Glomerular visceral epithelial cell (primary cell): ENCODE measurements at regions not wholly inside any gene's neighbourhood (a gene's known extent, or its start where the extent isn't known, plus 50 kb on each side); places are given as distances from the start of the nearest gene placed in this dataset.
"Not testable (repeated sequence)": the region's sequence is repeated elsewhere in the genome, so short reads cannot be mapped to it uniquely, and the experiment has no call there.

Source experiments
- DNase-seq: peaks from one replicate; pipeline ENCODE4 v3.0.0-alpha.2; 2016; ENCODE audit errors: extremely low spot score

DNA sequence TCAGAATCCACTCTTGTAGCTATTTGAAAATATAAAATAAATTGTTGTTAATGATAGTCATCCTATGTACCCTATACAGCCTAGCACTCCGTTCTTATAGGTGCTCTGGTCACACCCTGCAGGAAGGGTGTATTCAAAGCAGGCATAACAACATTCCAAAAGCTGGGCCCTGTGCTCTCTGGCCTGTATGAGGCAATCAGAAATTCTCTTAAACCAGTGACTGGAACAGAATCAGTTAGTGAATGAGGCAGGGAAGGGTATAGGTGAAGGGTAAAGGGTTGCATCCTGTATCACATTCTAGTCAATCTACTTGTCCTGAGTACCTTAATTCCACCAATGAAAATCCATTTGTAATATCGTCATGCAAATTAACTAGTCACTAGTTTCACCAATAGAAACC lies 154.5 kb upstream of the ZNF217 start:
- peak; percentile 66 for DNase-seq

DNA sequence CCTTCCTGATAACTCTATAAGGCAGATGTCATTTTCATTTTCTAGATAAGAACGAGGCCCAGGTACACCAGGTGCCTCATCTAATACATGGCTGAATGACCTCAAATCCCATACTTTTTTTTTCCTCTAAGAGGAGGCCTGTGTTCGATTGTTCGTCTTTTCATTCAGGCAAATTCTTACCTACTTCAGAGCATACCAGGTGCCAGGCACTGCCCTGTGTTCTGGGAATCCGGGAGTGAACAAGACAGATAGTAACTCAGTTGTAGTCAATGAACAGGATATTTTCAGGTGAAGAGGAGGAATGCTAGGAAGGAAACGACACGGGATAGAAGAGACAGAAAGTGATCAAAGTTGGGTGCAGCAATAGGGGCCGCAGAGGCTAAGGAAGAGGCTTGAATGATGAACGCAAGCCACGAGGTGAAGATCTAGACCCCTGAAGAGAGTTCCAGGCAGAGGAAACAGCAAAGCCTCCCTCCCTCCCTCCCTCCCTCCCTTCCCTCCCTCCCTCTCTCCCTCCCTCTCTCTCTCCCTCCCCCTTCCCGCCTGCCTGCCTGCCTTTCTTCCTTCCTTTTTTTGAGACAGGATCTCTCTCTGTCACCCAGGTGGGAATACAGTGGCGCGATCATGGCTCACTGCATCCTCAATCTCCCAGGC lies 150.1 kb upstream of the ZNF217 start:
- no peak for DNase-seq

DNA sequence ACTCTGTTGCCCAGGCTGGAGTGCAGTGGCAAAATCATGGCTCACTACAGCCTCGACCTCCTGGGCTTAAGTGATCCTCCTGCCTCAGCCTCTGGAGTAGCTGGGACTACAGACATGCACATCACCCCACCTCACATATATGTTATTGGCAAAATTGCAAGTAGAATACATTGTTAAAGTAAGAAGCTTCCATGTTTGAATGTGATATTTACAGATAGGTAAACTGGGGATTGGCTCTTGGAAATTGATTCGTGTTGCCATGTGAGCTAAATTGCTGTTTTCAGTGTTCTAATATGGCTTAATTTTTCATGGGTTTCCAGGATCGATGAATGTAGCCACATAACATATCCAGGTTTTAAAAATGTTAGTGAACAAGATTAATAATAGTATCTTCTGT lies 149.0 kb upstream of the ZNF217 start:
- DNase-seq, result no peak

DNA sequence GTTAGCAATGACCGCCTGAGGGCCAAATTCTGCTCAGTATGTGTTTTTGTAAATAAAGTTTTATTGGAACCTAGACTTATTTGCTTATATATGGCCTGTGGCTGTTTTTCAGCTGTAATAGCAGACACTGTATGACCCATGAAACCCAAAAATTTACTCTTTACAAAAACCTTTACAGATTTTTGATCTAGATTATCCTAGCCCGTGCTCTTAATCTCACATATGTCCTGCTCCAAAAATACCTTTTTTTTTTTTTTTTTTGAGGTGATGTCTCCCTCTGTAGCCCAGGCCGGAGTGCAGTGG lies 148.0 kb upstream of the ZNF217 start:
- no peak for DNase-seq

GRCh38 chr20:53739799-53740785 lies 146.5 kb upstream of the ZNF217 start:
- DNase-seq, result peak; percentile 20

DNA sequence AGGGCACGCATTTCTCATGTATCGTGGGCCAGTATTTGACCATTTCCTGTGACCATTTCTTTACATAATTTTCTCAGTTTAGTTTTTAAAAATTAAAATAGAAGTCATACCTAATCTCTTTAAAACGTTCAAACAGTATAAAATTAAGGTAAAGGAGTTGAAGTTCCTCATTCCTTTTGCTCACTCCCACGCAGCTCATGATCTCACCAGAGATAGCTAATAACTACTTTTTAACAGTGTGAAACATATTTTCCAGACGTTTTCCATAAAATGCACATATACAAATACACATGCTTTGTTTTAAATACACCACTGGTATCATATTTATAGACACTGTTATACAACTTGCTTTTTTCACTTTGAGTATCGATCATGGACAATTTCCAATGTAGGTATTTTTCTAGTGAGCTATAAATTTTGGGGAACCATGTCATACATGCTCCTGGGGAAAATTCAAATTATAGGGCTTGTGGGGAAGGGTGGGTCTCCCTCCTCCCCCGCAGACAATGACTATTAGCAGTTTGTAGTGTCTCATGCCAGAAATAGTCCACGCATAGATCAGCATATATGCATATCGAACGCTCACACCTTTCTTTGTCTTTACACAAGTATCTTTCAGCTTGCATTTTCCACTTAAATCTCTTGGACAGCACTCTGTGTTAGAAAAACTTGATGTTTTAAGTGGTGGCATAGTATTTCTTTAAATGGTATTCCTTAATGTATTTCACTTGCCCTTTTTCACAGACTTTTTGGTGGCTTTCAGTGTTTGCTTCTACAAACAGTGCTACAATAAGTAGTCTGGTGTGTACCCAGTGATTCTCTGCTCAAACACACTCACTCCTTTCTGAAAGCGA lies 145.5 kb upstream of the ZNF217 start:
- no peak for DNase-seq

DNA sequence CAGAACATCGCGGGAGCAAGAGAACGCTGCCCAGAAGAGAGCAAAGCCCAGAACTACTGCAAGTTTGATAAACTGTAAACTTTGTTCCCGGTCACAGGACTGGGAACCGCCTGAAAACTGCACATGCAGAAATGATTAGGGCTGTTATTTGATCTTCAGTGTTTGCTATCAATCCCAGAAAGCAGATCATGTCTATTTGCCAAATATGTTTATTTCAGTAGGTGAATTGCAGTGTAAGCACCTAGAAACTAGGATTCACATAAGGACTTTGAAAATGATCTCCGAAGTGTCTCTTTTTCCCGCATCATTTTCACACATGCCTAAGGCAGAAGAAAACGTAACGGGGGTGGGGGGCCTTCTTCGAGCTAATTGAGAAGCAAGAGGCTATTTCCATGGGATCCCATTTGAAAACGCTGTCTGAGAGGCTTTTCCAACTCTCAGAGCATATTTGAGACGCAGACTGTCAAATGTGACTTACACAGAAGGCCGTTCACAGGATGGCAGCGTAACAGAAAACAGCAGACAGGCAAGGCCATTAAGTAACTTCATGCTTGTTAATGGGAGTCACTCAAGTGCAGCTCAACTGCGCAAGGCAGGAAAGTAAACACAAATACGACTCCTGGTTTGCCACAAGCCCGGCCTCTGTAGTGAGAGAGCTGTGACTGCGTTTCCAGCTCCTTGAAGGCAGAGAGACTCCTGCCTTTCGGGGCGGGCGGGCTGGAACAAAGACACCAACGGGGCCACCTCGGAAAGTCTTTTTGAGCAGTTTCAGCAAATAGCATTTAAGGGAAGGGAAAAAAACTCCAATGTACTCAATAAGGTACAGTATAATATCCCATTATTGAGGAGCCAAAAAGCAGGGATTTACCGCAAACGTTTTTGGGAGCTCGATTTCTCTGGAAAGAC lies 144.7 kb upstream of the ZNF217 start:
- DNase-seq, result peak; percentile 78

- DNase-seq, result peak; percentile 35
Measured at GRCh38 chr20:53737396-53738038, 143.9 kb upstream of the ZNF217 start.

DNA sequence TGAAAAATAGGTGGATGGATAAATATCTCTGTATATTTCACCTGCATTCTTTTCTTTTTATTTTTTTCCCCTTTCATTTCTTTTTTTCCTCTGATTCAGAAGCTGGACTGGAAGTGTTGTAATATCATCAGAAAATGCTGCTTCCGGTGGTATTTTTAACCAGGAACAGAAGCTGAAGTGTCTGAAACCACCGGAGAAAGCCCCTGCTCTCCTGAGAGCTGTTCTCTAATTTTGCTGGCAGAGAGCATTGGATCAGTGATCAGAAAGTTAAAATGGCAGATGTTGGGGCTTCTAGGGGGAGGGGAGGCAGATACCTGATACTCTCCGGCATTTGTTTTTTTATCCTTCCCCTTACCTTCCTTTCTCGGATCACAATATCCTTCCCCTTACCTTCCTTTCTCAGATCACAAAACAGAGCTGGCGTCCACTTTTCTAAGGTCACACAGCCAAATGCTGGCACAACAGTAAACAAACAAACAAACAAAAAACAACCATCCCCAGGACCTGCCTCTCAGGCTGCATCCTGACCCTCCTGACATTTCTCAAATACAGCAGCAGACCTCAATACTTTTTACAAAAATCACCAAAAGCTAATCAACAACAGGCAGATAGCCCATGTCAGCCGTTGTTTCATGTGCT lies 143.2 kb upstream of the ZNF217 start:
- DNase-seq, result peak; percentile 47

GRCh38 chr20:53736122-53736756 lies 142.6 kb upstream of the ZNF217 start:
- no peak for DNase-seq

DNA sequence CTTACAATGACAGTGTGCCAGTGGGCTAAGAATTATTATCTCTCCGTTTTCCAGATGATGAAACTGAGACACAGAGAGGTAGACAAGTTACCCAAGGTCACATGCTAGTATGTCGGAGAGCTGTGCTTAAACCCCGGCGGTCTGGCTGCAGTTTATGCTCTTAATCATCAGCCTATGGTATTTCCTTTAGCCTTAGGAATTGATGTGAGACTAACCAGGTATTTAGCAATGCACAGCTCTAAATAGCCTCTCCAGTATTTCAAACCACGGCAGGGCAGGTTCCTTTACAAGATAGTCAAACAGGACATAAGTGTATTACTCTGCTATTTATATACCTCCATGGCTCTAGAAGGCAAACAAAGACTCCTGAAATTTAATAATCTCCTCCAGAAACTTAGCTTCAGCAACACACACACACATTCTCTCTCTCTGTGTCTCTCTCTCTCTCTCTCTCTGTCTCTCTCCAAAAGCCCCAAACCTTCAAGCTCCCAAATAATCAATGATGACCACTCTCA lies 142.0 kb upstream of the ZNF217 start:
- peak; percentile 85 for DNase-seq

GRCh38 chr20:53734006-53734688 lies 140.5 kb upstream of the ZNF217 start:
- no peak for DNase-seq

DNA sequence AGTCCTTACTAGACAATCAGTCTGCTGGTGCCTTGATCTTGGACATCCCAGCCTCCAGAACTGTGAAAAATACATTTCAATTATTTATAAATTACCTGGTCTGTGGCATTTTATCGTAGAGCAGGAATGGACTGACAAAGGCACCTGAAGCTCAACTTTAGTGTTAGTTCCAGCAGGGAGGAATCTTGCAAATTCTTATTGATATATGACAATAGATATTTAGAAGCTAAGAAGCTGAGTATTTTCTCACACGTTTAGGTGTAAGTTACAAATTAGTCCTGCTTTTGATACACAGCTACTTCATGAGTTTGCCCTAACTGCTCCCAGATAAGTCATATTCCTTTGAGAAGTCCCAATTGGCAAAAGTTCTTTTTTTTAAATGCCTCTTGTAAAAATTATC lies 138.0 kb upstream of the ZNF217 start:
- DNase-seq, result no peak

DNA sequence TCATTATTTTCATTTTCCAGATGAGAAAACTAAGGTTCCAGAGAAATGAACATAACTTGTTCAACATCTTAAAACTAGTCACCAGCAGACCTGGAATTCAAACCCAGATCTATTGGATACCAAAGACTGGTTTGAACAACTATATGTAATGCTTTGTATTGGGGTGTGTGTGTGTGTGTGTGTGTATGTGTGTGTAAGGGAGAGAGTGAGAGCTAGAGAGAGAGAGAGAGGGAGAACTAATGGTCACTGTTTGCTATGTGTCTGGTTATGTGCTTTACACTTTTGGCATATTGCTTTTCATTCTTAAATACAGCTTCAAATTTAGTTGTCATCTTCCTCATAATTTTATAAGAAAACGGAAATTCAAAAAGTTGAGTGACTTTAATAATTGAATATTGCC lies 134.7 kb upstream of the ZNF217 start:
- no peak for DNase-seq

DNA sequence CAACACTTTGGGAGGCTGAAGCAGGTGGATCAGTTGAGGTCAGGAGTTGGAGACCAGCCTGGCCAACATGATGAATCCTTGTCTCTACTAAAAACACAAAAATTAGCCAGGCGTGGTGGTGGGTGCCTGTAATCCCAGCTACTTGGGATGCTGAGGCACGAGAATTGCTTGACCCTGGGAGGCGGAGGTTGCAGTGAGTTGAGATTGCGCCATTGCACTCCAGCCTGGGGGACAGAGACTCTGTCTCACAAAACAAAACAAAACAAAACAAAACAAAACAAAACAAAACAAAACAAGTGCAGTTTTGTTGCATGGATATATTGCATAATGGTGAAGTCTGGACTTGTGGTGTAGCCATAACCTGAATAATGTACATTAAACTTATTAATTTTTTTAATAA lies 133.6 kb upstream of the ZNF217 start:
- not testable (repeated sequence) for DNase-seq

- no peak for DNase-seq
Measured at GRCh38 chr20:53725575-53725970, 131.9 kb upstream of the ZNF217 start.

DNA sequence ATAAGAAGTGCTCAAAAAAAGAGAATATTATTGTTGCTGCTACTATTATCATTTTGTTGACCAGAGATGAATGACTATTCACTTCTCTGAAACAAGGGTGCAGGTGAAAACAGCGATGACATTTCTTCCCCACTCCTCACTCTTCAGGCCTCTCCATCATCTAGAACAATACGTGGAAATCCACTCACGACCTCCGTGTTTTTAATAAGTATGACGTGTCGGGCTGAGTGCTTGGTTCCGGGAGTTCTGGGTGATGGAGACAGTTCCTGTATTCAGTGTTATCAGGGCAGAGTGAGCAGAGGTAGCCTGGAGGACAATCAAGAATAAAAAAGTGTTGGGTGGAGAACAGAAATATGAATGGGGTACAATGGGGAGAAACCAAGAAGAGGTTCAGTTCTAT lies 130.0 kb upstream of the ZNF217 start:
- no peak for DNase-seq

GRCh38 chr20:53723045-53723444 lies 129.4 kb upstream of the ZNF217 start:
- no peak for DNase-seq

- no peak for DNase-seq
Measured at GRCh38 chr20:53722515-53723036, 128.9 kb upstream of the ZNF217 start.
